Endothelial cell (in vitro differentiated cells): ENCODE measurements at regions not wholly inside any gene's neighbourhood (a gene's known extent, or its start where the extent isn't known, plus 50 kb on each side); places are given as distances from the start of the nearest gene placed in this dataset.

ENCODE experiments used
- DNase-seq: peaks from one replicate; pipeline ENCODE4 v3.0.0; 2021; ENCODE audit warnings: low spot score
- H3K27ac Mint-ChIP-seq: one replicate; pipeline ENCODE4 v1.8.0; 2021; ENCODE audit warnings: mixed read lengths, inconsistent platforms; ENCODE audit not compliant: unreplicated experiment
- H3K27me3 Mint-ChIP-seq: one replicate; pipeline ENCODE4 v1.8.0; 2021; ENCODE audit warnings: mild to moderate bottlenecking, moderate library complexity, mixed read lengths, inconsistent platforms; ENCODE audit not compliant: unreplicated experiment
- H3K36me3 Mint-ChIP-seq: one replicate; pipeline ENCODE4 v1.8.0; 2021; ENCODE audit warnings: mild to moderate bottlenecking, low read depth, mixed read lengths, inconsistent platforms; ENCODE audit not compliant: unreplicated experiment
- H3K4me1 Mint-ChIP-seq: one replicate; pipeline ENCODE4 v1.8.0; 2021; ENCODE audit warnings: mild to moderate bottlenecking, mixed read lengths, inconsistent platforms; ENCODE audit not compliant: unreplicated experiment
- H3K4me3 Mint-ChIP-seq: one replicate; pipeline ENCODE4 v1.8.0; 2021; ENCODE audit warnings: mild to moderate bottlenecking, mixed read lengths, inconsistent platforms; ENCODE audit not compliant: unreplicated experiment
- H3K9me3 Mint-ChIP-seq: one replicate; pipeline ENCODE4 v1.8.0; 2021; ENCODE audit warnings: mixed read lengths, inconsistent platforms; ENCODE audit not compliant: unreplicated experiment
- CTCF ChIP-seq: fragments of 200-600 bp; sonication (generic); IDR thresholded peaks from one replicate; pipeline ENCODE4 v1.5.0; 2021; ENCODE audit warnings: antibody characterized with exemption; ENCODE audit not compliant: unreplicated experiment

- no peak for TF ChIP-seq CTCF
- Mint-ChIP-seq H3K27me3 (no peaks in the 10 kb centered on the region), H3K9me3 (no peaks in the 10 kb centered on the region), H3K36me3 (no peaks in the 10 kb centered on the region), H3K4me3 (no peak overlapping the region), H3K4me1 (no peaks in the 10 kb centered on the region), H3K27ac (no peak overlapping the region)
- DNase-seq: no peak
Observed at GRCh38 chr15:97059281-97059680, 728.8 kb downstream of the NR2F2 start.

GRCh38 chr15:97061392-97061791 is 730.9 kb downstream of the NR2F2 start:
- TF ChIP-seq CTCF: no peak
- Mint-ChIP-seq H3K27ac (no peak overlapping the region), H3K9me3 (no peaks in the 10 kb centered on the region), H3K4me1 (no peaks in the 10 kb centered on the region), H3K36me3 (no peaks in the 10 kb centered on the region), H3K4me3 (no peak overlapping the region), H3K27me3 (no peaks in the 10 kb centered on the region)
- no peak for DNase-seq

GRCh38 chr15:97071668-97072067 is 741.2 kb downstream of the NR2F2 start:
- no peak for TF ChIP-seq CTCF
- DNase-seq: no peak
- Mint-ChIP-seq H3K27ac (no peak overlapping the region), H3K36me3 (no peaks in the 10 kb centered on the region), H3K9me3 (no peaks in the 10 kb centered on the region), H3K4me1 (no peaks in the 10 kb centered on the region), H3K27me3 (no peaks in the 10 kb centered on the region), H3K4me3 (no peak overlapping the region)

GRCh38 chr15:97072545-97072944 is 742.0 kb downstream of the NR2F2 start:
- H3K27me3 Mint-ChIP-seq: no peaks in the 10 kb centered on the region

GRCh38 chr15:97076011-97076410 is 745.5 kb downstream of the NR2F2 start:
- H3K36me3 Mint-ChIP-seq: no peaks in the 10 kb centered on the region
- no peak for DNase-seq
- no peaks in the 10 kb centered on the region for H3K27me3 Mint-ChIP-seq
- H3K4me3 Mint-ChIP-seq: no peak overlapping the region
- no peak for TF ChIP-seq CTCF
- H3K4me1 Mint-ChIP-seq: peaks cover 4% of the 10 kb centered on the region
- no peaks in the 10 kb centered on the region for H3K9me3 Mint-ChIP-seq
- H3K27ac Mint-ChIP-seq: no peak overlapping the region

More at GRCh38 chr15:97072545-97072944, 742.0 kb downstream of the NR2F2 start:
- TF ChIP-seq CTCF: no peak
- peaks cover under 1% of the 10 kb centered on the region for H3K4me1 Mint-ChIP-seq
- no peak overlapping the region for H3K27ac Mint-ChIP-seq
- H3K4me3 Mint-ChIP-seq: no peak overlapping the region
- DNase-seq: no peak
- no peaks in the 10 kb centered on the region for H3K9me3 Mint-ChIP-seq
- H3K36me3 Mint-ChIP-seq: no peaks in the 10 kb centered on the region
